ENCODE measurements at regions not wholly inside any gene's neighbourhood (a gene's known extent, or its start where the extent isn't known, plus 50 kb on each side); places are given as distances from the start of the nearest gene placed in this dataset.

DNA sequence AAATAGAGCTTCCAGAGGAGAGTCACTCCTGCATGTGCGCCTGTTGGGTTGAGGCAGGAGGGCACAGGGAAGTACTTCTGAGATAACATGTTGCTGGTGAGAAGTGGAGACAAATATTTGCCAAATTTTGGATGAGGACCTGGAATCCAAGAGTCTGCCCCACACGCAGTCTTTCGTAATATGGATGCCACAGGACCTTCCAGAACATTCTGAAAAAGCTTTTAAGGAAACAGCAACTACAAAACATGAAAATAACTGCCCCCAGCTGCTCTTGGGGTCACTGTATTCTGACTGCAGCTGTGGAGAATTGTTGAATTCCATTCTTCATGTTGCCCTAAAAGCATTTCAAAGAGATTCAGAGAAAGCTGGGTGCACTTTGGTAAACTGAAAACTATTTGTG, 227.5 kb downstream of the C1D start:
- TF ChIP-seq, protein P1, sequence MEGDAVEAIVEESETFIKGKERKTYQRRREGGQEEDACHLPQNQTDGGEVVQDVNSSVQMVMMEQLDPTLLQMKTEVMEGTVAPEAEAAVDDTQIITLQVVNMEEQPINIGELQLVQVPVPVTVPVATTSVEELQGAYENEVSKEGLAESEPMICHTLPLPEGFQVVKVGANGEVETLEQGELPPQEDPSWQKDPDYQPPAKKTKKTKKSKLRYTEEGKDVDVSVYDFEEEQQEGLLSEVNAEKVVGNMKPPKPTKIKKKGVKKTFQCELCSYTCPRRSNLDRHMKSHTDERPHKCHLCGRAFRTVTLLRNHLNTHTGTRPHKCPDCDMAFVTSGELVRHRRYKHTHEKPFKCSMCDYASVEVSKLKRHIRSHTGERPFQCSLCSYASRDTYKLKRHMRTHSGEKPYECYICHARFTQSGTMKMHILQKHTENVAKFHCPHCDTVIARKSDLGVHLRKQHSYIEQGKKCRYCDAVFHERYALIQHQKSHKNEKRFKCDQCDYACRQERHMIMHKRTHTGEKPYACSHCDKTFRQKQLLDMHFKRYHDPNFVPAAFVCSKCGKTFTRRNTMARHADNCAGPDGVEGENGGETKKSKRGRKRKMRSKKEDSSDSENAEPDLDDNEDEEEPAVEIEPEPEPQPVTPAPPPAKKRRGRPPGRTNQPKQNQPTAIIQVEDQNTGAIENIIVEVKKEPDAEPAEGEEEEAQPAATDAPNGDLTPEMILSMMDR (conservative IDR thresholded peaks at IDR 0.05; ENCODE audit: low read length): no peak
- no peak for TF ChIP-seq EZH2phosphoT487 (IDR thresholded peaks at IDR 0.05; ENCODE audit: borderline replicate concordance)
